Raji (cell line): ENCODE measurements at regions not wholly inside any gene's neighbourhood (a gene's known extent, or its start where the extent isn't known, plus 50 kb on each side); places are given as distances from the start of the nearest gene placed in this dataset.

Experiments used
- POLR2A ChIP-seq: IDR thresholded peaks from 2 replicates; pipeline ENCODE4 v1.6.1; 2011; ENCODE audit warnings: low read depth, low read length, control low read depth; ENCODE audit not compliant: insufficient read depth

- TF ChIP-seq POLR2A: no peak
Measured at GRCh38 chr7:25664593-25664992, 436.3 kb upstream of the NPVF start.

- no peak for TF ChIP-seq POLR2A
Measured at GRCh38 chr7:25665374-25665773, 437.1 kb upstream of the NPVF start.

- TF ChIP-seq POLR2A: no peak
Measured at GRCh38 chr7:25665903-25666670, 437.8 kb upstream of the NPVF start.

GRCh38 chr7:25666671-25667060, 438.4 kb upstream of the NPVF start:
- no peak for TF ChIP-seq POLR2A

GRCh38 chr7:25669281-25669781, 441.0 kb upstream of the NPVF start:
- TF ChIP-seq POLR2A: no peak

GRCh38 chr7:25669961-25670841, 441.9 kb upstream of the NPVF start:
- no peak for TF ChIP-seq POLR2A

- no peak for TF ChIP-seq POLR2A
Measured at GRCh38 chr7:25671111-25671510, 442.8 kb upstream of the NPVF start.

- no peak for TF ChIP-seq POLR2A
Measured at GRCh38 chr7:25672496-25672895, 444.2 kb upstream of the NPVF start.

GRCh38 chr7:25675789-25676474, 447.6 kb upstream of the NPVF start:
- no peak for TF ChIP-seq POLR2A

- no peak for TF ChIP-seq POLR2A
Measured at GRCh38 chr7:25677595-25677994, 449.3 kb upstream of the NPVF start.

GRCh38 chr7:25678215-25678614, 449.9 kb upstream of the NPVF start:
- TF ChIP-seq POLR2A: no peak

- TF ChIP-seq POLR2A: no peak
Measured at GRCh38 chr7:25680636-25681035, 452.4 kb upstream of the NPVF start.

- no peak for TF ChIP-seq POLR2A
Measured at GRCh38 chr7:25684360-25684759, 456.1 kb upstream of the NPVF start.

- TF ChIP-seq POLR2A: no peak
Measured at GRCh38 chr7:25686493-25686892, 458.2 kb upstream of the NPVF start.

- TF ChIP-seq POLR2A: no peak
Measured at GRCh38 chr7:25694211-25694610, 457.8 kb upstream of the NFE2L3 start.

GRCh38 chr7:25694699-25695098, 457.3 kb upstream of the NFE2L3 start:
- TF ChIP-seq POLR2A: no peak

GRCh38 chr7:25696571-25696970, 455.4 kb upstream of the NFE2L3 start:
- no peak for TF ChIP-seq POLR2A
